ENCODE measurements at regions not wholly inside any gene's neighbourhood (a gene's known extent, or its start where the extent isn't known, plus 50 kb on each side); places are given as distances from the start of the nearest gene placed in this dataset.

DNA sequence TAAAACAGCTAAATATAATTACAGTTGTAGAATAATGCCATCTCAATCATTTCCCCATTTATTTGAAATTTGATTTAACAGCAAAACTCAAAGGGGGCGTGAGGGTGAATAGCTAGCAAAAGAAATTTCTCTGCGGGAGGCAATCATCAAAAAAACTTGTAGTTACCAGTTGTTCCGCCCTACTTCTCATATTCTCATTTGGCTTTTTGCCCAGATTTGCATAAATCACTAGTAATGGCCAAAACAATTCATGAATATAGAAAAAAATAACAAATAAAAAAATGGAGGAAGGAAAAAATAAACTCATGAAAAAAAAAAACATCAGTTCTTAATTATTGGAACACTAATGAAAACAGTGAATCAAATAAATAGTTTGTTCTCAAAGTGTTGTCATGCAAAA lies 722.6 kb upstream of the KIF2B start:
- TF ChIP-seq, protein P1, sequence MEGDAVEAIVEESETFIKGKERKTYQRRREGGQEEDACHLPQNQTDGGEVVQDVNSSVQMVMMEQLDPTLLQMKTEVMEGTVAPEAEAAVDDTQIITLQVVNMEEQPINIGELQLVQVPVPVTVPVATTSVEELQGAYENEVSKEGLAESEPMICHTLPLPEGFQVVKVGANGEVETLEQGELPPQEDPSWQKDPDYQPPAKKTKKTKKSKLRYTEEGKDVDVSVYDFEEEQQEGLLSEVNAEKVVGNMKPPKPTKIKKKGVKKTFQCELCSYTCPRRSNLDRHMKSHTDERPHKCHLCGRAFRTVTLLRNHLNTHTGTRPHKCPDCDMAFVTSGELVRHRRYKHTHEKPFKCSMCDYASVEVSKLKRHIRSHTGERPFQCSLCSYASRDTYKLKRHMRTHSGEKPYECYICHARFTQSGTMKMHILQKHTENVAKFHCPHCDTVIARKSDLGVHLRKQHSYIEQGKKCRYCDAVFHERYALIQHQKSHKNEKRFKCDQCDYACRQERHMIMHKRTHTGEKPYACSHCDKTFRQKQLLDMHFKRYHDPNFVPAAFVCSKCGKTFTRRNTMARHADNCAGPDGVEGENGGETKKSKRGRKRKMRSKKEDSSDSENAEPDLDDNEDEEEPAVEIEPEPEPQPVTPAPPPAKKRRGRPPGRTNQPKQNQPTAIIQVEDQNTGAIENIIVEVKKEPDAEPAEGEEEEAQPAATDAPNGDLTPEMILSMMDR (IDR thresholded peaks at IDR 0.05), result no peak
- TF ChIP-seq POLR2A (IDR thresholded peaks at IDR 0.05), result no peak
